ENCODE measurements at regions not wholly inside any gene's neighbourhood (a gene's known extent, or its start where the extent isn't known, plus 50 kb on each side); places are given as distances from the start of the nearest gene placed in this dataset.

- H4K5ac ChIP-seq (ENCODE audit: insufficient read length, low read depth, low read length), result no peak overlapping the region
- no peak overlapping the region for H2BK120ac ChIP-seq (ENCODE audit: low read depth, low read length, poor library complexity, severe bottlenecking)
- H3K27me3 ChIP-seq (ENCODE audit: insufficient read depth, low read length), result no peaks in the 10 kb centered on the region
- DNase-seq, result no peak
- H3K4me1 ChIP-seq (ENCODE audit: insufficient read depth, low read length), result no peaks in the 10 kb centered on the region
- no peaks in the 10 kb centered on the region for H3K79me2 ChIP-seq (ENCODE audit: insufficient read depth, low read length)
- peaks cover 6% of the 10 kb centered on the region in 2 experiments for H3K4me1 Mint-ChIP-seq
- no peaks in the 10 kb centered on the region for H3K23me2 ChIP-seq (ENCODE audit: insufficient read length, low read depth, low read length, poor library complexity, severe bottlenecking)
- H3K9ac ChIP-seq (ENCODE audit: extremely low read depth, insufficient read length, low read length), result no peak overlapping the region
- H2AK5ac ChIP-seq (ENCODE audit: insufficient read length, low read length), result no peak overlapping the region
- no peak overlapping the region for H3K14ac ChIP-seq (ENCODE audit: insufficient read depth, low read length)
- no peak overlapping the region for H3K4ac ChIP-seq (ENCODE audit: low read depth, low read length)
- no peak overlapping the region for H2BK12ac ChIP-seq (ENCODE audit: insufficient read length, low read depth, low read length)
- no peaks in the 10 kb centered on the region for H4K20me1 ChIP-seq (ENCODE audit: control insufficient read depth, insufficient read depth, insufficient read length)
- H2BK20ac ChIP-seq (ENCODE audit: low read depth, low read length, poor library complexity, severe bottlenecking), result no peak overlapping the region
- WGBS (ENCODE audit: extremely low coverage, insufficient read length, low lambda C conversion rate), result no CpG with 5 or more reads among the region's 3 CpGs
- no peak overlapping the region for H3K4me2 ChIP-seq (ENCODE audit: insufficient read depth, insufficient read length, low read length)
- no peak overlapping the region for H3K27ac ChIP-seq (ENCODE audit: insufficient read length, low read depth, low read length)
- no peak overlapping the region for H3K56ac ChIP-seq (ENCODE audit: insufficient read length, low read depth, low read length)
- H2AFZ ChIP-seq (ENCODE audit: low read length), result no peak overlapping the region
- no peak overlapping the region for H2BK15ac ChIP-seq (ENCODE audit: low read depth, low read length)
- H3K79me1 ChIP-seq (ENCODE audit: insufficient read depth, low read depth, low read length, poor library complexity, severe bottlenecking), result no peaks in the 10 kb centered on the region
- no peaks in the 10 kb centered on the region for H3K9me3 ChIP-seq (ENCODE audit: control insufficient read depth, low read depth, low read length)
- TF ChIP-seq CTCF (conservative IDR thresholded peaks at IDR 0.05), result no peak
- no peaks in the 10 kb centered on the region for H3K27me3 Mint-ChIP-seq (ENCODE audit: low read depth)
- no peaks in the 10 kb centered on the region for H3K9me3 Mint-ChIP-seq
- no peak overlapping the region for H3K18ac ChIP-seq (ENCODE audit: insufficient read length, low read depth, low read length)
- no peak overlapping the region for H4K8ac ChIP-seq (replicated peaks; ENCODE audit: insufficient read length, low read depth, low read length)
- H2BK5ac ChIP-seq (ENCODE audit: insufficient read length, low read length), result no peak overlapping the region
- H3K4me3 Mint-ChIP-seq, result no peak overlapping the region
- H3T11ph ChIP-seq (ENCODE audit: low read length), result no peak overlapping the region
- no peak overlapping the region for H4K91ac ChIP-seq (ENCODE audit: insufficient read length, low read depth, low read length)
- no peak overlapping the region for H3K23ac ChIP-seq (ENCODE audit: insufficient read length, low read depth, low read length)
- no peak overlapping the region for H3K27ac Mint-ChIP-seq
- H3K36me3 Mint-ChIP-seq (ENCODE audit: insufficient read depth in 1 of 3, low read depth in 3 of 3), result no peaks in the 10 kb centered on the region
Observed at GRCh38 chr2:146734821-146735190, 1110.0 kb upstream of the ACVR2A start.
